Left renal cortex interstitium (tissue), 4 donors: ENCODE measurements at regions not wholly inside any gene's neighbourhood (a gene's known extent, or its start where the extent isn't known, plus 50 kb on each side); places are given as distances from the start of the nearest gene placed in this dataset.

ENCODE experiments used
- DNase-seq, 4 donors: peaks; one replicate each; pipeline ENCODE4 v3.0.0-alpha.2; 2013; ENCODE audit warnings: low read depth in 4 of 4, low spot score in 2 of 4, missing footprints in 1 of 4

- DNase-seq = no peak
Observed at GRCh38 chrY:15162211-15162610, 637.9 kb downstream of the NLGN4Y start.

DNA sequence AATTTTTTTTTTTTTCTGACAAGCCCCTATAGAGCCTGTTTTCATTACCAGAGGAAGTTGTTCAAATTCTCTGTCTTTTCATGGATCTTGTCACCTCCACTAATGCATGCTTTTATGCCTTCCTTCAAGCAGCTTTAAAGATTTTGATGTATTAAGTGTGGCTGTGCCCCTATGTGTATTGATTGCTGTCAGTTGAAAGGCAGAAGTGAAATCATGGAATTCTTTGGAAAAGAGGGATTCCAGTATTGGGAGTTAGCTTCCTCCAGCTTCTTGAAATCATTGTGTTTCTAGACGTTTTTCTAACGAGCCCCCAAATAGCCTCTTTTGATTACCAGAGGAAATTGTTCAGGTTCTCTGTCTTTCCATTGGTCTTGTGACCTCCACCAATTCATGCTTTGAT lies 655.6 kb downstream of the NLGN4Y start:
- DNase-seq = no peak

GRCh38 chrY:15229056-15229455 lies 704.7 kb downstream of the NLGN4Y start:
- no peak for DNase-seq

GRCh38 chrY:15239596-15240132 lies 715.3 kb downstream of the NLGN4Y start:
- no peak for DNase-seq

- DNase-seq = no peak
Observed at GRCh38 chrY:15259286-15259685, 735.0 kb downstream of the NLGN4Y start.

DNA sequence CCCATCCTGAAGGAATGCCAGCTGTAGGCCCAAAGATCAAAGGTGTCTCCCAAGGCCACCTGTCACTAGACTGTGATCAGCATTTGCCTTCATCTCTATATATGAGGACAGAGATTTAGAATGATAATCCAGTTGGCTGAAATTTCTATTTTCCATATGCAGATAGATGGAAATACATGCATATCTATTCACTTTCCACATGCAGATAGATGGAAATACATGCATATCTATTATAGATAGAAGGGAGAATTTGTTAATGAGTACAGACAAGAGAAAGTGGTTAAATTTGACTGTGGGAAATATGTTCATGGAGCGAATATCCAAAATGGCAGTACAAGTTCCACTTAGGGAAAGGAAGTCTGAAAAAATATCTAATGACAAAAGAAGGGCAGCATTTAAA lies 762.2 kb downstream of the NLGN4Y start:
- DNase-seq = no peak

DNA sequence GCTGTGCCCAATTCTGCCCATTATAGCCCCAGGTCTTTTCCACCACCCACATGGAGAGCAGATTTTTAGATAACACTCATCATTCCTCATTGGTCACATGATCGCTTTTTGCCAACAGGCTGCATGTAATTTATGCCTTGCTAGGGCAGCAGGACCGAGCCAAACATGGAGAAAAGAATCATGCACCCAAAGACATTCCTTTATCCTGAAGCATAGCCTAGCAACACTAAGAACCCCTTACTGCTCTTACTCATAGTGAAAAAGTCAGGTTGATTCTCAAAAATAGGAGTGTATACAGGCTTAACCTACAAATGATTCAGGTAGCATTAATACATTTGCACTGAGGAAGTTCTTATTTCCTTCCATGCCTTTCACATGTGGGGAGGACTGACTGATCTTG lies 765.5 kb downstream of the NLGN4Y start:
- no peak for DNase-seq

GRCh38 chrY:15292881-15293280 lies 768.6 kb downstream of the NLGN4Y start:
- no peak for DNase-seq

DNA sequence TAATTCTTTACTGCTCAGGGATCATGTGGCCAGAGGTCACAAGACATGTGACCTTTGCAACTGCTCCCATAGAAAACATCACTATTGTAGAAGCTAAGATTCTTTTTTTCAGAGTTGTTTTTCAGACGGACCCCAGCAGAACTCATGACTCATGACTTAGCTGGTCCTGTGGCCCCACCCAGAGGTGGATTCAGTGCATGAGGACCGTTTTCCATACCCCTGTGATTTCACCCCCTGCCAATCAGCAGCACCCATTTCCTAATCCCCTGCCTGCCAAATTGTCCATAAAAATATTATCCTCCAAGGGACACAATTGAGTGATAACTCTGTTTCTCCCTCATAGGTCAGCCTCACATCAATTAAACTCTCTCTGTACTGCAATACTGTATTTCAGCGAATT lies 777.5 kb downstream of the NLGN4Y start:
- no peak for DNase-seq

DNA sequence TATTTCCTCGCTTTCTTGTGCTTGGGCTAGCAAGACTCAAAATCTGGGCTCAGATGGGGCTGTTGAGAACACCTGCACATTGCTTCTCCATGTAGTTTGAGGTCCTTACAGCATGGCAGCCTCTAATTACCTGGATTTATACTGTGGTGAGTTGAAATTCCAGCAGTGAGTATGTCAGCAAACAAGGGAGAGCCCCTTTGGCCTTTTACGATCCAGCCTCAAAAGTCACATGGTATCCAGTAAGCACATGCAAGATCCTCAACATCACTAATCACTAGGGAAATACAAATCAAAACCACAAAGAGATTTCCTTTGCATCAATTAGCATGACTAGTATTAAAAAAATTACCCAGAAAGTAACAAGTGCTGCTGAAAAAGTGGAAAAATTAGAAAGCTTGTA lies 787.8 kb downstream of the NLGN4Y start:
- DNase-seq = no peak

- DNase-seq = no peak
Observed at GRCh38 chrY:15324189-15324588, 799.9 kb downstream of the NLGN4Y start.

- DNase-seq = no peak
Observed at GRCh38 chrY:15325201-15325600, 800.9 kb downstream of the NLGN4Y start.

DNA sequence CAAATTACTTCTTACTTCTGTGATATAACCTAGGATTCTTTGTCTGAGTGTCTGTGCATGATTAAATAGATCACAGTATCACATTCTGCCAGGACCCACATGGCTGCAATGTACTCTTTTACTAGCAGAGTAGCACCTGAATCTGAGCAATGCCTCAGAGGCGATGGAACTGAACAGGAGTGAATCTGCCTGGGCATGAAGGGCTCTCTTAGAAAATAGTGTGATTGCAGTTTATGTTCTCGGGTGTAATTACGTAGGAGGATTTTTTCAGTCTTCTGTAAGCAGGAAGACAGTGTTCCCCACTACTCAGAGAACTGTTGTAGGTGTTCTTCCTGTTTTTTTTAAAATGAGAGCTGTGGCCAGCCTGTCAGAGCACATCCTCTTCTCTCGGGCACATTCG lies 802.3 kb downstream of the NLGN4Y start:
- no peak for DNase-seq

DNA sequence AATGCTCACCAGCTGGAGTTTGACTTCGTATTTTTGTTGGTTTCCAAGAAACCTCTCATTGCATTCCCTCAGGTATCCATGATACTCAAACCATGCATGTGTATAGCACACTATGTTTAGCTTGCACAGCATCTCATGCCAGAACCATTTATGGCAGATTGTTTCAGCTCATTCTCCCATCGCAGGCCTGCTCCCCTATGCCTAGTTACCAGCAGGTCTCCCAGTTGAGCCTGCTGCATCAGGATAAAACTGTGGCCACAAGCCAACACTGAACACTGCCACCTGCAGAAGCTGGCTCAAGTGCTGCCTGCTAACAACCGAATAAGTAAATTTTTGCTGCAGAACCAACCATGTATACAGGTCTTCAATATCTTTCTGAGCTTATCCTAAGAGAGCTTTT lies 804.5 kb downstream of the NLGN4Y start:
- DNase-seq = no peak

DNA sequence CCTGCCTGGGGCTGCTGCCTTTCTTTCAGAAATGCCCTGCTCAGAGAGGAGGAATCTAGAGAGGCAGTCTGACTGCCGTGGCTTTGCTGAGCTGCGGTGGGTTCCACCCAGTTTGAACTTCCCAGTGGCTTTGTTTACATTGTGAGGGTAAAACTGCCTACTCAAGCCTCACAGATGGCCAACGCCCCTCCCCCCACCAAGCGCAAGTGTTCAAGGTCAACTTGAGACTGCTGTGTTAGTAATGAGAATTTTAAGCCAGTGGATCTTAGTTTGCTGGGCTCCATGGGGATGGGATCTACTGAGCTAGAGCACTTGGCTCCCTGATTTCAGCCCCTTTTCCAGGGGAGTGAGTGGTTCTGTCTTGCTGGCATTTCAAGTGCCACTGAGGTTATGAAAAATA lies 819.2 kb downstream of the NLGN4Y start:
- DNase-seq = no peak

- no peak for DNase-seq
Observed at GRCh38 chrY:15345471-15346155, 821.3 kb downstream of the NLGN4Y start.

DNA sequence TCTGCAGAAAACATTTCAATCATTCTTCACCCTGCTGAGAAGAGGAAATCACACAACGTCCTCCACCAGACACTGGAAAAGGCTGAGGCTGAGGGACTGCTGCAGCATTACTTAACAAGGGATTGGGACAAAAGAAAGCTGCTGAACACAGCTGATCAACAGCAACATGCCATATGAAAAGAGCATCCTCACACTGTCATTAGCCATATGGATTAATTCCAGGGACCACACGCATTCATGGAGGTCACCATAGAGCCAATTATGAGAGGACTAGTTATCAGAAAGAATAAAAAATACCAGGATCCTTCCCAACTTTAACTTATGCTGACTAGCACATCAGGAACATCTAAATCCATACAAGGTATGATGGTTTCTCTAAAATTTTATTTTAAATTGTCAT lies 825.0 kb downstream of the NLGN4Y start:
- DNase-seq = no peak

DNA sequence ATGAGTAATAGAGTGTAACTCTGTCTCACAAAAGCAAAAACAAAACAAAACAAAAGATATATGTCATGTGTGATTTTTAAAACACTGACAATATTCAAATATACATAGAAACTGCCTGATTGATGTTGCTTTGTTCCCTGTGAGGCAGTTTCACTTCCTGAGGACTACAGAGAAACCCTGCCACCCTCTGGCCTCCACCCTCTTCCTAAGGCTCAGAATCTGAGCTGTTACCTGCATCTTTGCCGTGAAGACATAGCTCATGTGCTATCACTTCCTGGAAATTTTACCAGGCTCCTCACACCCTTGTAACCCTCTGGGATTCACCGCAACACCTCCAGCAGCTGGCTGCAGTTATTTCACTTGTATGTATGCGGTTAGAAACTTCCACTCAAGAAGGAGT lies 831.0 kb downstream of the NLGN4Y start:
- DNase-seq = no peak

- DNase-seq = no peak
Observed at GRCh38 chrY:15360471-15360870, 836.1 kb downstream of the NLGN4Y start.

GRCh38 chrY:15364996-15365395 lies 840.7 kb downstream of the NLGN4Y start:
- no peak for DNase-seq

DNA sequence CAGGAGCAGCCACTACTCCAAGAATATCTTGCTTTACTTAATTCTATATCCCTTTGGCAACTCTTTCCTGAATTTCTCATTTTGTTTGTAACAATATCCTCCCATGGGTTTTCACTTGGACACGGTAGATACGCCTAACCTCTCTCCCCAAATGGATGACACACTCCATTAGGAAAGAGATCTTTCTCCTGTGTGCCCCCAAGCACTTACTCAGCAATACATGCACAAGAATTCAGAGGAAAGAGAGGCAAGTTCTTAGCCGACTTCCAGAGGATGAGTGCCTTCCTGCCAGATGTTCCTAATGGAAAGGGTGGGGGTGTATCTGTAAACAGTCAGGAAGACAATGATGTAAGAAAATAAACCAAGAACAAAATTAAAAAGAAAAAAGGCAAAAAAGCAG lies 844.5 kb downstream of the NLGN4Y start:
- DNase-seq = no peak

DNA sequence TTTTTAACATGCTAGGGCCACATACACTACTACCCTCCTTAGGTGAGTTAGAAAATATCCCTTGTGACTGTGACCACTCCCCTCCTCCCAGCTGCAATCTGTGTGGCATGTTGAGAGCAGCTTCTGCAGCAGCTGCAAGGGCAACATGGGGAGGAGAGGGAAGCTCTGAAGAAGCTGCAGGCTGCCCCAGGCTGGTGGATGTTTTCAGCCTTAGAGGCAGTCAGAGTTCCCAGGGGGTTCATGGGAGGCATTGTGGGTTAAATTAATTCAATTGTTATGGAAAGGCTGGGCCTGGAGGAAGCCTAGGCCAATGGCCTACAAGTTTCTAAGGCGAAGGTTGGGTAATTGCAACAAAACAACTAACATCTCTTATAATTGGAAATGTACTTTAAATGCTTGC lies 860.8 kb downstream of the NLGN4Y start:
- DNase-seq = no peak
